H1 (cell line): ENCODE measurements at regions not wholly inside any gene's neighbourhood (a gene's known extent, or its start where the extent isn't known, plus 50 kb on each side); places are given as distances from the start of the nearest gene placed in this dataset.

Experiments used
- CTCF ChIA-PET: fragments of 300-600 bp; sonication (Branson Sonifier 250); formaldehyde crosslinking; loops from one replicate; lab custom pipeline; 2021; ENCODE audit not compliant: partially characterized antibody; lab: Charles Lee
- POLR2A ChIA-PET: fragments of 300-600 bp; sonication (Branson Sonifier 250); formaldehyde crosslinking; loops from one replicate; lab custom pipeline; 2021; ENCODE audit warnings: inconsistent platforms; ENCODE audit not compliant: partially characterized antibody; lab: Charles Lee
- DNase-seq, 2 experiments: peaks; one replicate each; pipeline versions ENCODE4 v3.0.0 to v3.0.0-alpha.2; 2010 to 2022; ENCODE audit warnings: low spot score in 2 of 2, low read depth in 1 of 2, mixed read lengths in 1 of 2
- FAIRE-seq: peaks from 2 replicates; lab custom pipeline; 2011; peaks lifted over from hg19 to GRCh38; lab: Jason Lieb, UNC
- H2AFZ ChIP-seq: 2 replicates; pipeline ENCODE4 v1.8.1; 2012; ENCODE audit warnings: low read length, inconsistent platforms
- H2AK5ac ChIP-seq: 2 replicates; pipeline ENCODE4 v1.6.1; 2013; ENCODE audit warnings: low read depth, low read length
- H2BK120ac ChIP-seq: replicated peaks from 2 replicates; pipeline ENCODE3; 2013; ENCODE audit warnings: low read depth, low read length, inconsistent platforms
- H2BK12ac ChIP-seq: 2 replicates; pipeline ENCODE4 v1.6.1; 2013; ENCODE audit warnings: low read depth, low read length
- H2BK15ac ChIP-seq: 2 replicates; pipeline ENCODE4 v1.6.1; 2013; ENCODE audit warnings: low read length
- H2BK20ac ChIP-seq: 2 replicates; pipeline ENCODE4 v1.6.1; 2013; ENCODE audit warnings: low read length
- H2BK5ac ChIP-seq: 2 replicates; pipeline ENCODE4 v1.6.1; 2013; ENCODE audit warnings: low read depth, low read length
- H3K14ac ChIP-seq: 2 replicates; pipeline ENCODE4 v1.6.1; 2013; ENCODE audit warnings: inconsistent platforms; ENCODE audit not compliant: insufficient read length
- H3K18ac ChIP-seq: 2 replicates; pipeline ENCODE4 v1.6.1; 2013; ENCODE audit warnings: low read length; ENCODE audit errors: extremely low read depth
- H3K23ac ChIP-seq: 2 replicates; pipeline ENCODE4 v1.6.1; 2013; ENCODE audit warnings: inconsistent platforms; ENCODE audit not compliant: insufficient read length
- H3K23me2 ChIP-seq: 2 replicates; pipeline ENCODE4 v1.6.1; 2013; ENCODE audit warnings: low read depth, low read length
- H3K27ac ChIP-seq: 2 replicates; pipeline ENCODE4 v1.6.1; 2011; ENCODE audit warnings: low read depth, low read length, inconsistent platforms
- H3K27me3 ChIP-seq, 4 experiments: replicated peaks in 1 of 4; 1 replicate in 1 of 4; 2 replicates in 3 of 4; pipeline versions ENCODE4 v1.6.1 to v1.8.1; 2011 to 2013; ENCODE audit warnings: low read length in 3 of 4, mild to moderate bottlenecking in 3 of 4, inconsistent platforms in 2 of 4, mixed read lengths in 2 of 4, moderate library complexity in 1 of 4; ENCODE audit not compliant: control insufficient read depth in 3 of 4, insufficient read depth in 3 of 4; ENCODE audit errors: extremely low read depth in 1 of 4
- H3K36me3 ChIP-seq, 4 experiments: 2 replicates each; pipeline versions ENCODE4 v1.6.1 to v1.8.1; 2011 to 2013; ENCODE audit warnings: mild to moderate bottlenecking in 4 of 4, low read length in 3 of 4, moderate library complexity in 2 of 4, control low read depth in 1 of 4, inconsistent platforms in 1 of 4; ENCODE audit not compliant: insufficient read depth in 4 of 4, control insufficient read depth in 2 of 4
- H3K4ac ChIP-seq: replicated peaks from 2 replicates; pipeline ENCODE3; 2013; ENCODE audit warnings: low read length, low read depth, mixed read lengths, inconsistent platforms; ENCODE audit not compliant: insufficient read length
- H3K4me1 ChIP-seq, 4 experiments: replicated peaks in 1 of 4; 1 replicate in 1 of 4; 2 replicates in 3 of 4; pipeline versions ENCODE4 v1.6.1 to v1.8.1; 2011 to 2013; ENCODE audit warnings: low read length in 3 of 4, inconsistent platforms in 2 of 4, mixed read lengths in 1 of 4; ENCODE audit not compliant: insufficient read depth in 4 of 4, control insufficient read depth in 3 of 4
- H3K4me2 ChIP-seq, 2 experiments: 2 replicates each; pipeline versions ENCODE4 v1.6.1 to v1.8.1; 2011 to 2013; ENCODE audit warnings: low read depth in 2 of 2, low read length in 2 of 2, control low read depth in 1 of 2, inconsistent platforms in 1 of 2, mild to moderate bottlenecking in 1 of 2; ENCODE audit not compliant: insufficient read depth in 1 of 2
- H3K4me3 ChIP-seq, 4 experiments: fragments of 200-600, 300-600 bp in 1 of 4; sonication (generic), shearing (Covaris generic), sonication (Bioruptor Twin) in 1 of 4; 2 replicates each; pipeline versions ENCODE4 v1.5.1 to v1.8.1; 2011 to 2016; ENCODE audit warnings: low read length in 4 of 4, low read depth in 3 of 4, control low read depth in 2 of 4, inconsistent platforms in 2 of 4, mild to moderate bottlenecking in 2 of 4, mixed read lengths in 1 of 4, moderate library complexity in 1 of 4; ENCODE audit not compliant: insufficient read depth in 2 of 4; ENCODE audit errors: extremely low read depth in 1 of 4
- H3K56ac ChIP-seq: replicated peaks from 2 replicates; pipeline ENCODE3; 2013; ENCODE audit warnings: low read depth, mild to moderate bottlenecking, mixed read lengths, low read length, inconsistent platforms; ENCODE audit not compliant: insufficient read length
- H3K79me1 ChIP-seq: 2 replicates; pipeline ENCODE4 v1.6.1; 2013; ENCODE audit warnings: low read depth, low read length, control low read depth
- H3K79me2 ChIP-seq, 2 experiments: 2 replicates each; pipeline versions ENCODE4 v1.6.1 to v1.8.1; 2012 to 2013; ENCODE audit warnings: low read length in 2 of 2, mild to moderate bottlenecking in 2 of 2, inconsistent platforms in 1 of 2; ENCODE audit not compliant: insufficient read depth in 2 of 2, control insufficient read depth in 1 of 2
- H3K9ac ChIP-seq, 4 experiments: replicated peaks in 1 of 4; 1 replicate in 1 of 4; 2 replicates in 3 of 4; pipeline versions ENCODE4 v1.6.1 to v1.8.1; 2011 to 2013; ENCODE audit warnings: low read depth in 3 of 4, low read length in 3 of 4, control low read depth in 2 of 4, mild to moderate bottlenecking in 2 of 4, moderate library complexity in 2 of 4, inconsistent platforms in 1 of 4; ENCODE audit errors: extremely low read depth in 1 of 4
- H3K9me3 ChIP-seq, 2 experiments: 2 replicates each; pipeline versions ENCODE4 v1.6.1 to v1.8.1; 2012 to 2013; ENCODE audit warnings: mild to moderate bottlenecking in 2 of 2, moderate library complexity in 2 of 2, control low read depth in 1 of 2, inconsistent platforms in 1 of 2, low read depth in 1 of 2, low read length in 1 of 2, mixed read lengths in 1 of 2; ENCODE audit not compliant: insufficient read depth in 2 of 2
- H4K20me1 ChIP-seq, 2 experiments: replicated peaks in 1 of 2; 2 replicates each; pipeline versions ENCODE3 to v1.8.1; 2011 to 2013; ENCODE audit warnings: inconsistent platforms in 2 of 2, low read length in 2 of 2, mild to moderate bottlenecking in 1 of 2; ENCODE audit not compliant: insufficient read depth in 2 of 2, control insufficient read depth in 1 of 2
- H4K5ac ChIP-seq: 2 replicates; pipeline ENCODE4 v1.6.1; 2013; ENCODE audit warnings: low read length, low read depth, mixed read lengths, inconsistent platforms; ENCODE audit not compliant: insufficient read length
- H4K8ac ChIP-seq: 2 replicates; pipeline ENCODE4 v1.8.0; 2013; ENCODE audit warnings: mild to moderate bottlenecking, moderate library complexity, low read length, inconsistent platforms; ENCODE audit not compliant: insufficient read depth; ENCODE audit errors: extremely low read depth
- H4K91ac ChIP-seq: replicated peaks from 2 replicates; pipeline ENCODE3; 2013; ENCODE audit warnings: low read length, mixed read lengths, inconsistent platforms; ENCODE audit not compliant: insufficient read length
- BRCA1 ChIP-seq: IDR thresholded peaks from 2 replicates; pipeline ENCODE4 v1.6.1; 2012; ENCODE audit warnings: low read depth, low read length, improper control_type of control experiment
- CBX8 ChIP-seq: fragments of 300-800, 300-1000 bp; sonication (generic); IDR thresholded peaks from 2 replicates; pipeline ENCODE4 v1.7.1; 2016; ENCODE audit warnings: low read depth, low read length, borderline replicate concordance
- FOSL1 ChIP-seq: IDR thresholded peaks from 2 replicates; pipeline ENCODE4 v1.6.1; 2011; ENCODE audit warnings: mild to moderate bottlenecking, low read depth, low read length, moderate library complexity; ENCODE audit not compliant: insufficient read depth
- KDM1A ChIP-seq: fragments of 200-600, 300-600 bp; sonication (generic); IDR thresholded peaks from 2 replicates; pipeline ENCODE4 v1.7.1; 2016; ENCODE audit warnings: mild to moderate bottlenecking, low read length, borderline replicate concordance
- KDM4A ChIP-seq: IDR thresholded peaks from one replicate; pipeline ENCODE4 v1.7.1; 2012; ENCODE audit warnings: low read depth, mild to moderate bottlenecking, moderate library complexity, low read length, inconsistent platforms; ENCODE audit not compliant: severe bottlenecking
- KDM5A ChIP-seq: fragments of 200-600 bp; IDR thresholded peaks from 2 replicates; pipeline ENCODE4 v1.7.1; 2012; ENCODE audit warnings: mild to moderate bottlenecking, low read length, inconsistent platforms, mixed read lengths
- MAFK ChIP-seq: IDR thresholded peaks from 2 replicates; pipeline ENCODE4 v1.6.1; 2012; ENCODE audit warnings: low read depth, mild to moderate bottlenecking, improper control_type of control experiment, low read length
- TCF12 ChIP-seq: IDR thresholded peaks from 2 replicates; pipeline ENCODE4 v1.6.1; 2011; ENCODE audit warnings: low read depth, mild to moderate bottlenecking, low read length
- YY1 ChIP-seq: IDR thresholded peaks from 2 replicates; pipeline ENCODE4 v1.6.1; 2011; ENCODE audit warnings: low read depth, mild to moderate bottlenecking, low read length
- ZNF274 ChIP-seq: IDR thresholded peaks from 2 replicates; pipeline ENCODE4 v1.7.0; 2012; ENCODE audit warnings: low read length, borderline replicate concordance; ENCODE audit errors: extremely low read depth
- WGBS, 2 experiments: shearing (Covaris generic) in 1 of 2; methylation state at CpG; one replicate each; pipeline versions ENCODE4 v1.1.6 to v1.1.7; 2013 to 2015; ENCODE audit warnings: low lambda C conversion rate in 2 of 2, mixed read lengths in 2 of 2, inconsistent platforms in 1 of 2, low coverage in 1 of 2, missing lambda C conversion rate in 1 of 2; ENCODE audit not compliant: insufficient replicate concordance in 2 of 2, insufficient coverage in 1 of 2, insufficient read length in 1 of 2; ENCODE audit errors: extremely low coverage in 1 of 2, missing lambda C conversion rate in 1 of 2; 5-methylcytosine and 5-hydroxymethylcytosine counted together
- TF ChIP-seq, protein P1 (sequence below): IDR thresholded peaks from 2 replicates; pipeline ENCODE4 v1.6.1; 2012; ENCODE audit warnings: inconsistent platforms
- TF ChIP-seq, protein P2 (sequence below), 3 experiments: IDR thresholded peaks; 1 replicate in 2 of 3; 2 replicates in 1 of 3; pipeline versions ENCODE4 v1.5.1 to v1.6.1; 2011; ENCODE audit warnings: low read length in 3 of 3, mild to moderate bottlenecking in 3 of 3, inconsistent platforms in 2 of 3, low read depth in 1 of 3, moderate library complexity in 1 of 3; ENCODE audit not compliant: insufficient read depth in 1 of 3; ENCODE audit errors: control extremely low read depth in 1 of 3

DNA sequence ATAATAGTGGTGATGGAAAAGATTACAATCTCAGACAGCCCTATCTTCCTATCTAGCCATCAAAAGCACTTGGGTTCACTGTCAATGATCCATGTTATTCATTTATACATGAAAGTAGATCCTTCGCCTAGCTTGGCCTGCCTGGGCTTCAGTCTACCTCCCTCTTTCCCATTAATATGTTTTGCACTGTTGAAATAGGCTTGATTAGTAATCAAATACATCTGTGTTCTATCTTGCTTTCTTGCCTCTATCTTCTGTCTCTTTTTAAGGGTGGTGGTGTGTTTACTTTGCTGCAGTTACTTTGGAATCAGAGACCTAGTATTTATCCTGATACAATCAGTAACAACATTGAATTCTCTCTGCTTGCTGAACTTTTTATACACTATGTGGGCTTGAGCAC, 521.2 kb downstream of the TNS1 start:
- Histone ChIP-seq H3K4ac (no peak overlapping the region), H3K79me2 (no peaks in the 10 kb centered on the region), H3K23me2 (no peaks in the 10 kb centered on the region), H3K18ac (no peak overlapping the region), H2BK120ac (no peak overlapping the region), H2AFZ (no peak overlapping the region), H2AK5ac (no peak overlapping the region), H3K9me3 (no peaks in the 10 kb centered on the region), H3K4me3 (no peak overlapping the region), H3K4me1 (peaks cover 0 to 6% (median 2%) of the 10 kb centered on the region in 4 experiments; a peak in 4 of 7 replicates), H3K9ac (no peak overlapping the region), H2BK20ac (no peak overlapping the region), H2BK12ac (no peak overlapping the region), H3K4me2 (no peak overlapping the region), H3K23ac (no peak overlapping the region), H4K8ac (no peak overlapping the region), H2BK15ac (no peak overlapping the region), H3K36me3 (no peaks in the 10 kb centered on the region), H3K27ac (no peak overlapping the region), H4K20me1 (no peaks in the 10 kb centered on the region), H3K14ac (no peak overlapping the region), H3K79me1 (no peaks in the 10 kb centered on the region), H3K56ac (no peak overlapping the region), H2BK5ac (no peak overlapping the region), H4K91ac (no peak overlapping the region), H4K5ac (no peak overlapping the region), H3K27me3 (no peaks in the 10 kb centered on the region; a peak in 1 of 7 replicates)
- no peak for DNase-seq
- FAIRE-seq: no peak
- POLR2A ChIA-PET: no interaction called here
- WGBS, 2 experiments: 90% methylated on average over 1 of the region's 1 CpG; no CpG with 5 or more reads in 1 of the 2 experiments
- CTCF ChIA-PET: no interaction called here
- TF ChIP-seq FOSL1 (no peak), YY1 (no peak), KDM1A (no peak), ZNF274 (no peak), TCF12 (no peak), KDM4A (no peak), CBX8 (no peak), MAFK (no peak), KDM5A (no peak), BRCA1 (no peak)
- TF ChIP-seq, protein P1, sequence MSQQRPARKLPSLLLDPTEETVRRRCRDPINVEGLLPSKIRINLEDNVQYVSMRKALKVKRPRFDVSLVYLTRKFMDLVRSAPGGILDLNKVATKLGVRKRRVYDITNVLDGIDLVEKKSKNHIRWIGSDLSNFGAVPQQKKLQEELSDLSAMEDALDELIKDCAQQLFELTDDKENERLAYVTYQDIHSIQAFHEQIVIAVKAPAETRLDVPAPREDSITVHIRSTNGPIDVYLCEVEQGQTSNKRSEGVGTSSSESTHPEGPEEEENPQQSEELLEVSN: no peak
- TF ChIP-seq, protein P2, sequence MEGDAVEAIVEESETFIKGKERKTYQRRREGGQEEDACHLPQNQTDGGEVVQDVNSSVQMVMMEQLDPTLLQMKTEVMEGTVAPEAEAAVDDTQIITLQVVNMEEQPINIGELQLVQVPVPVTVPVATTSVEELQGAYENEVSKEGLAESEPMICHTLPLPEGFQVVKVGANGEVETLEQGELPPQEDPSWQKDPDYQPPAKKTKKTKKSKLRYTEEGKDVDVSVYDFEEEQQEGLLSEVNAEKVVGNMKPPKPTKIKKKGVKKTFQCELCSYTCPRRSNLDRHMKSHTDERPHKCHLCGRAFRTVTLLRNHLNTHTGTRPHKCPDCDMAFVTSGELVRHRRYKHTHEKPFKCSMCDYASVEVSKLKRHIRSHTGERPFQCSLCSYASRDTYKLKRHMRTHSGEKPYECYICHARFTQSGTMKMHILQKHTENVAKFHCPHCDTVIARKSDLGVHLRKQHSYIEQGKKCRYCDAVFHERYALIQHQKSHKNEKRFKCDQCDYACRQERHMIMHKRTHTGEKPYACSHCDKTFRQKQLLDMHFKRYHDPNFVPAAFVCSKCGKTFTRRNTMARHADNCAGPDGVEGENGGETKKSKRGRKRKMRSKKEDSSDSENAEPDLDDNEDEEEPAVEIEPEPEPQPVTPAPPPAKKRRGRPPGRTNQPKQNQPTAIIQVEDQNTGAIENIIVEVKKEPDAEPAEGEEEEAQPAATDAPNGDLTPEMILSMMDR (IDR thresholded peaks at IDR 0.05; ENCODE audit: control extremely low read depth in 1 of 3, insufficient read depth in 1 of 3, low read depth in 1 of 3, low read length in 3 of 3): no peak
